Activated CD8-positive, alpha-beta T cell treated with anti-CD3 and anti-CD28 coated beads, Interleukin-2, amount 10 ng/mL, durations not matched to agents 7 days and 5 days (primary cell): ENCODE measurements at regions not wholly inside any gene's neighbourhood (a gene's known extent, or its start where the extent isn't known, plus 50 kb on each side); places are given as distances from the start of the nearest gene placed in this dataset.
"Not testable (repeated sequence)": the region's sequence is repeated elsewhere in the genome, so short reads cannot be mapped to it uniquely, and the experiment has no call there.

Experiments
- ATAC-seq: fragments of 150-1000 bp; cut with Tn5 transposase; one replicate; pipeline ENCODE4 v1.10.0; 2021; ENCODE audit warnings: moderate library complexity
- CTCF ChIA-PET: fragments of 350-600 bp; sonication (Branson Sonifier 250); formaldehyde crosslinking; loops from one replicate; lab custom pipeline; 2021; ENCODE audit warnings: antibody characterized with exemption; lab: Charles Lee
- POLR2A ChIA-PET: fragments of 350-600 bp; sonication (Branson Sonifier 250); formaldehyde crosslinking; loops from one replicate; lab custom pipeline; 2021; ENCODE audit warnings: antibody characterized with exemption; lab: Charles Lee
- DNase-seq: peaks from one replicate; pipeline ENCODE4 v3.0.0-alpha.2; 2020
- H3K27ac Mint-ChIP-seq: one replicate; pipeline ENCODE4 v1.8.0; 2021; ENCODE audit warnings: mild to moderate bottlenecking, mixed read lengths
- H3K27me3 Mint-ChIP-seq: one replicate; pipeline ENCODE4 v1.8.0; 2021; ENCODE audit warnings: low read depth, mixed read lengths
- H3K36me3 Mint-ChIP-seq: one replicate; pipeline ENCODE4 v1.8.0; 2021; ENCODE audit warnings: low read depth, mixed read lengths
- H3K4me1 Mint-ChIP-seq: one replicate; pipeline ENCODE4 v1.8.0; 2021; ENCODE audit warnings: low read depth, mixed read lengths
- H3K4me3 Mint-ChIP-seq: one replicate; pipeline ENCODE4 v1.8.0; 2021; ENCODE audit warnings: mild to moderate bottlenecking, mixed read lengths
- H3K9me3 Mint-ChIP-seq: one replicate; pipeline ENCODE4 v1.8.0; 2022; ENCODE audit warnings: mixed read lengths; ENCODE audit not compliant: insufficient read depth

DNA sequence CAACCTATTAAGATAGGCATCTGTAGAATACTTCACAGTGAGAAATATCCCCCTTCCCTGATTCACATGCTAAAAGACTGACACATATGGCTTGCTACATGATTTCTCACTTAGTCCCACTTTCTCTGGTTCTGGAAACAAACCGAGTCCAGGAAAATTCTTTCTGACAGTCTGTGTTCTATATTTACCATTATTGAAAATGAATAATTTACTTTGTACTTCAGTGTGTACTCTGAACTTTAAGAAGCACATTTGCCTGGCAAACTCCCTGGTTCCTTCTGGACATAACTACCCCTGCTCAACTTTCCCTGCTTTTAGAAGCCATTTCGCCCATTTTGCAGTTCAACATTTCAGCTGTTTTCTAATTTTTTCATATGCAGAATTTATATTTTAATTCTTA lies 53.6 kb downstream of the APCS start:
- H3K27ac Mint-ChIP-seq = no peak overlapping the region
- H3K9me3 Mint-ChIP-seq = peaks cover 6% of the 10 kb centered on the region
- H3K4me1 Mint-ChIP-seq = no peaks in the 10 kb centered on the region
- no peaks in the 10 kb centered on the region for H3K36me3 Mint-ChIP-seq
- ChIA-PET POLR2A (no interaction called here), CTCF (interaction anchor here (0.7 kb wide), 1 partner anchor 1532 kb away, joined by 3 read pairs; no protein-coding TSS in a partner anchor)
- ATAC-seq (no peak), DNase-seq (no peak)
- no peak overlapping the region for H3K4me3 Mint-ChIP-seq
- peaks cover 6% of the 10 kb centered on the region for H3K27me3 Mint-ChIP-seq

DNA sequence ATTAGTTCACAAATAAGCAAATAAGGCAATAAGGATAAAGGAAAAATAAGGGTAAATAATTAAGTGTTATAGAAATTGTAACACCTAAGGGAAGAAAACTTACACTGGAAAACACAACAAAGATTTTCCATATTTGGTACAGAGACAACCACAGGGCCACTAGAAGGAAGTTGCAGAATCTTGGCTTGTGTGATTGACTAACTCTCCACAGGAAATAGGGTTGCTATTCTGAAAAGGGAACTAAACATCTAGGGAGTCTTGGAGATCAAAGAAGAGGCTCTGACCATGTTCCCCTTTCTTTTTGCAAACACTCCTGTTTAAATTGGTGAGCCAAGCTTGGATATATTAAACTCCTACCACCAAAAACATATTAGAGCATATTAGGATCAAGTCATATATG lies 59.1 kb downstream of the APCS start:
- DNase-seq (no peak), ATAC-seq (no peak)
- no peaks in the 10 kb centered on the region for H3K36me3 Mint-ChIP-seq
- peaks cover 6% of the 10 kb centered on the region for H3K9me3 Mint-ChIP-seq
- H3K4me1 Mint-ChIP-seq = no peaks in the 10 kb centered on the region
- ChIA-PET POLR2A (no interaction called here), CTCF (no interaction called here)
- H3K27ac Mint-ChIP-seq = no peak overlapping the region
- no peak overlapping the region for H3K4me3 Mint-ChIP-seq
- peaks cover 4% of the 10 kb centered on the region for H3K27me3 Mint-ChIP-seq

DNA sequence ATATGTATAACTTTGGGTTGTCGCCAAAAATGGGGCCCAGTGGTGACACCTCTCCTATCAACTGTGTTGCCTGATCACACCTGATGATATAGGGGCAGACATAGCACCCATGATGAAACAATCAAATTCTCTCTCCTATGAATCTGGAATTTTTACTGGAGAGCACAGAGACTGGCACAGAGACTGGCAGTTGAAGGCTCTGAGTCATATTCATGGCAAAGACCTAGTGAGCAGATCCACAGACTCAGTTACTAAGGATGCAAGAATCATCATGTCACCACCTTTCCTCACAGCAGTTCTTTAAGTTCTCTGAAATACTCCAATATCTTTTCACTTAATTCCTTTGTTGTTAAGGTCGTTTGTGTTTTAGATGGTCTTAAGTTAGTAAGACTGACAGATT lies 60.0 kb downstream of the APCS start:
- POLR2A ChIA-PET = no interaction called here

DNA sequence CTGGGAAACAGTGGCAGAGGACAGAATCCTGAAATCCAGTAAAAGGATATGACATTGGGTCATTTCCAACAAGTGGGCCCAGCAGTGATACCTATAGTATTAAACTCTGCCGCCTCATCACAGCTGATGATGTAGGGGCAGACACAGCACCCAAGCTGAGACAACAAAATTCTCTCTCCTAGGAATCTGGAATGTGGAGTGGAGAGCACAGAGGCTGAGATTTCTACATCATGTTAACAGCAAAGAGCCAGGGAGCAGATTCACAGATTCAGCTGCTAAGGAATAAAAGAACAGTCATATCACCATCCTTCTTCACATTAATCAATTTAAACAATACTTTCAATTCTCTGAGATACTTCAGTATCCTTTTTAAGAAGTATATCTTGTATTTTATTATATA lies 61.9 kb downstream of the CRP start:
- H3K9me3 Mint-ChIP-seq = no peaks in the 10 kb centered on the region
- H3K27me3 Mint-ChIP-seq = peaks cover 2% of the 10 kb centered on the region
- no peak overlapping the region for H3K27ac Mint-ChIP-seq
- CTCF ChIA-PET = no interaction called here
- H3K4me1 Mint-ChIP-seq = no peaks in the 10 kb centered on the region
- DNase-seq = no peak
- H3K36me3 Mint-ChIP-seq = no peaks in the 10 kb centered on the region
- POLR2A ChIA-PET = no interaction called here
- ATAC-seq = no peak
- no peak overlapping the region for H3K4me3 Mint-ChIP-seq

More for the DNA sequence above, 60.0 kb downstream of the APCS start:
- no peaks in the 10 kb centered on the region for H3K36me3 Mint-ChIP-seq
- H3K27me3 Mint-ChIP-seq = peaks cover 4% of the 10 kb centered on the region
- no peak overlapping the region for H3K27ac Mint-ChIP-seq
- DNase-seq = no peak
- no peak for ATAC-seq
- H3K9me3 Mint-ChIP-seq = peaks cover 6% of the 10 kb centered on the region
- CTCF ChIA-PET = no interaction called here
- no peaks in the 10 kb centered on the region for H3K4me1 Mint-ChIP-seq
- no peak overlapping the region for H3K4me3 Mint-ChIP-seq

DNA sequence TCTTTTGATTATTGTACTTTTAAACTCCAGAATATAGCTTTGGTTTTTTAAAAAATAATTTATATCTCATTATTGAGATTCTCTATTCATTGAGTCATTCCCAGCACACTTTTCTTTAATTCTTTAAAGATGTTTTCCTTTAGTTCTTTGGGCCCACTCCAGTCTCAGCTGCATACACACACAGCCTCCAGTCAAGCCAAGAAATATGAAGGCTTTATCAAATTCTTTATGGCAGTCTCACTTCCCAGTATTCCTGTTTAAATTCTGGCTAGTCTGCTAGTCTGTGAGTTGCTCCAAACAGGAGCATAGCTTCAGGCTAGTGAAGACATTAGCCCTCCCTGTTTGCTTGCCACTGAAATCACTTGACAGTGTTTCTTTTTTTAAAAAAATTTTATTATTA lies 61.2 kb downstream of the CRP start:
- POLR2A ChIA-PET = no interaction called here
- Mint-ChIP-seq H3K27ac (no peak overlapping the region), H3K4me1 (no peaks in the 10 kb centered on the region), H3K9me3 (no peaks in the 10 kb centered on the region), H3K27me3 (no peaks in the 10 kb centered on the region), H3K36me3 (no peaks in the 10 kb centered on the region), H3K4me3 (no peak overlapping the region)
- CTCF ChIA-PET = no interaction called here
- DNase-seq (no peak), ATAC-seq (no peak)

DNA sequence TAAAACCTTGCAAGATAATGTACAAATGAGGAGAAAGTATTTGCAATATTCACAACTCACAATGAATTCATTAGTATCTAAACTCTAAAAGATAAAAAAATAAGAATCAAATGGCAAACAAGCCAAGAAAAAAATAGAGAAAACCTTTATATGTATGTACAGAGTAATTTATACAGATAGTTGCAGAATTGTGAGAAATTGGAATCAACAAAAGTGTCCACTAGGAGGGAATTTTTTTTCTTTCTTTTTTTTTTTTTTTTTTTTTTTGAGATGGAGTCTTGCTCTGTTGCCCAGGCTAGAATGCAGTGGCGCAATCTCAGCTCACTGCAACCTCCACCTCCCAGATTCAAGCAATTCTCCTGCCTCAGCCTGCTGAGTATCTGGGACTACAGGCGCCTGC lies 56.9 kb downstream of the CRP start:
- H3K27me3 Mint-ChIP-seq, CTCF ChIA-PET, H3K4me3 Mint-ChIP-seq: not testable (repeated sequence)

More for the DNA sequence above, 56.9 kb downstream of the CRP start:
- POLR2A ChIA-PET, DNase-seq, H3K4me1 Mint-ChIP-seq, H3K9me3 Mint-ChIP-seq, ATAC-seq, H3K36me3 Mint-ChIP-seq, H3K27ac Mint-ChIP-seq: not testable (repeated sequence)
